SK-N-SH treated with all-trans-retinoic acid at 6 μM for 48 hours (cell line): ENCODE measurements at regions not wholly inside any gene's neighbourhood (a gene's known extent, or its start where the extent isn't known, plus 50 kb on each side); places are given as distances from the start of the nearest gene placed in this dataset.

Experiments used
- ATAC-seq: fragments of 200-7000 bp; cut with Tn5 transposase; 3 replicates; pipeline ENCODE4 v1.9.1; 2020; ENCODE audit warnings: mild to moderate bottlenecking, moderate library complexity
- ARNTL ChIP-seq: fragments of 450-650 bp; formaldehyde crosslinking; IDR thresholded peaks from 2 replicates; pipeline ENCODE4 v1.5.0; 2020; ENCODE audit warnings: low read depth, mild to moderate bottlenecking, moderate library complexity, borderline replicate concordance
- BACH2 ChIP-seq: fragments of 250-450 bp; sonication (Bioruptor Pico); IDR thresholded peaks from 2 replicates; pipeline ENCODE4 v1.9.0; 2021; ENCODE audit warnings: mild to moderate bottlenecking, borderline replicate concordance
- CSDC2 ChIP-seq: fragments of 250-450 bp; sonication (Bioruptor Pico); IDR thresholded peaks from 2 replicates; pipeline ENCODE4 v1.5.0; 2020; ENCODE audit warnings: mild to moderate bottlenecking, moderate library complexity
- ESRRG ChIP-seq: fragments of 250-450 bp; sonication (Bioruptor Pico); IDR thresholded peaks from 2 replicates; pipeline ENCODE4 v1.6.1; 2021; ENCODE audit warnings: mild to moderate bottlenecking
- GLIS3 ChIP-seq: fragments of 250-450 bp; sonication (Bioruptor Pico); IDR thresholded peaks from 2 replicates; pipeline ENCODE4 v1.5.0; 2020; ENCODE audit warnings: mild to moderate bottlenecking, moderate library complexity
- ISL1 ChIP-seq: fragments of 250-450 bp; sonication (Bioruptor Pico); IDR thresholded peaks from 2 replicates; pipeline ENCODE4 v2.1.2; 2022; ENCODE audit warnings: mild to moderate bottlenecking, moderate library complexity
- OSR1 ChIP-seq: fragments of 250-450 bp; sonication (Bioruptor Pico); IDR thresholded peaks from 2 replicates; pipeline ENCODE4 v1.8.0; 2022; ENCODE audit warnings: moderate library complexity, mild to moderate bottlenecking, inconsistent platforms
- PPARA ChIP-seq: fragments of 250-450 bp; sonication (Bioruptor Pico); IDR thresholded peaks from 2 replicates; pipeline ENCODE4 v1.5.0; 2020; ENCODE audit warnings: mild to moderate bottlenecking, borderline replicate concordance
- RARB ChIP-seq: fragments of 250-450 bp; sonication (Bioruptor Pico); IDR thresholded peaks from 2 replicates; pipeline ENCODE4 v1.8.0; 2021; ENCODE audit warnings: mild to moderate bottlenecking, moderate library complexity
- SNAI2 ChIP-seq: fragments of 250-450 bp; sonication (Bioruptor Pico); IDR thresholded peaks from 2 replicates; pipeline ENCODE4 v1.5.0; 2020; ENCODE audit warnings: mild to moderate bottlenecking, moderate library complexity
- TCF4 ChIP-seq: fragments of 250-450 bp; sonication (Bioruptor Pico); IDR thresholded peaks from 2 replicates; pipeline ENCODE4 v1.8.0; 2021; ENCODE audit warnings: mild to moderate bottlenecking, moderate library complexity, borderline replicate concordance
- TOX ChIP-seq: fragments of 250-450 bp; sonication (Bioruptor Pico); IDR thresholded peaks from 2 replicates; pipeline ENCODE4 v1.8.0; 2021; ENCODE audit warnings: mild to moderate bottlenecking, moderate library complexity, borderline replicate concordance
- ZFP3 ChIP-seq: fragments of 250-450 bp; sonication (Bioruptor Pico); IDR thresholded peaks from 2 replicates; pipeline ENCODE4 v1.5.0; 2020; ENCODE audit warnings: mild to moderate bottlenecking, moderate library complexity
- ZFP30 ChIP-seq: fragments of 450-650 bp; formaldehyde crosslinking; IDR thresholded peaks from 2 replicates; pipeline ENCODE4 v1.5.0; 2022; ENCODE audit warnings: mild to moderate bottlenecking, moderate library complexity
- ZNF565 ChIP-seq: fragments of 450-650 bp; formaldehyde crosslinking; conservative IDR thresholded peaks from 2 replicates; pipeline ENCODE4 v1.5.0; 2020; ENCODE audit warnings: low read depth, mild to moderate bottlenecking, moderate library complexity
- ZNF70 ChIP-seq: fragments of 450-650 bp; formaldehyde crosslinking; IDR thresholded peaks from 2 replicates; pipeline ENCODE4 v1.5.0; 2020; ENCODE audit warnings: mild to moderate bottlenecking, moderate library complexity
- ZNF8 ChIP-seq: fragments of 450-650 bp; formaldehyde crosslinking; IDR thresholded peaks from 2 replicates; pipeline ENCODE4 v1.5.0; 2020; ENCODE audit warnings: mild to moderate bottlenecking, moderate library complexity
- TF ChIP-seq, protein P1 (sequence below): fragments of 250-450 bp; sonication (Bioruptor Pico); IDR thresholded peaks from 2 replicates; pipeline ENCODE4 v1.5.1; 2020; ENCODE audit warnings: low read depth, mild to moderate bottlenecking, moderate library complexity
- TF ChIP-seq, protein P2 (sequence below): fragments of 250-450 bp; sonication (Bioruptor Pico); IDR thresholded peaks from 2 replicates; pipeline ENCODE4 v1.8.0; 2020; ENCODE audit warnings: mild to moderate bottlenecking, moderate library complexity, borderline replicate concordance
- TF ChIP-seq, protein P3 (sequence below): fragments of 250-450 bp; sonication (Bioruptor Pico); IDR thresholded peaks from 2 replicates; pipeline ENCODE4 v1.5.0; 2020; ENCODE audit warnings: mild to moderate bottlenecking, moderate library complexity
- TF ChIP-seq, protein P4 (sequence below): fragments of 250-450 bp; sonication (Bioruptor Pico); IDR thresholded peaks from 2 replicates; pipeline ENCODE4 v1.8.0; 2021; ENCODE audit warnings: low read depth, mild to moderate bottlenecking, moderate library complexity, borderline replicate concordance

DNA sequence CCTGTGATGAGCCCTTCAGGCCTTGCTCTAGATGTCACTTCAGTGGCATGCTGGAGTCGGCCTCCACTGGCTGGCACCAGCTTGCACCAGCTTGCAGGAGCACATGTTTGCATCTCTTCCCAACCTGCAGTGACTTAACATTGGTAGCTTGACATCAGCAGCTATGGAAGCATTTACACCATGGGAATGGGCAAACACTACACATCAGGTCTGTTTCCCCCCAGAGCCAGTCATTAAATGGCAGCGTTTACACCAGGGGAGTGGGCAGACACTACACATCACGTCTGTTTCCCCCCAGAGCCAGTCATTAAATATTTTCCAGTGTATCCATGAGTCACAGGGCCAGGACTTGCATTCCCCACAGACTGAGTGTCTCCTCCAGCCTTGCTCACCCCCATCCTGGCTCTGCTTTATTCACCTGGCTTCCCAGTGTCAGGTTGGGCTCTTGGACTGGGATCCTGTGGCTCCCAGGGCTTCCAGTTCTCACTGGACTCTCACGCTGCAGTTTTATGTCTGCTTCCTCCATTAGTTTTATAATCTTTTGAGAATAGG lies 51.6 kb upstream of the VRK1 start:
- TF ChIP-seq ZFP30 (CRISPR knock-in tag) (no peak), TCF4 (CRISPR knock-in tag) (no peak), ZNF565 (no peak), ESRRG (CRISPR knock-in tag) (no peak), ZNF70 (CRISPR knock-in tag) (no peak), ARNTL (CRISPR knock-in tag) (no peak), RARB (CRISPR knock-in tag) (no peak), ZNF8 (CRISPR knock-in tag) (no peak), SNAI2 (CRISPR knock-in tag) (no peak), OSR1 (CRISPR knock-in tag) (no peak), GLIS3 (no peak), ZFP3 (CRISPR knock-in tag) (no peak), BACH2 (CRISPR knock-in tag) (no peak), PPARA (CRISPR knock-in tag) (no peak)
- TF ChIP-seq, protein P1, sequence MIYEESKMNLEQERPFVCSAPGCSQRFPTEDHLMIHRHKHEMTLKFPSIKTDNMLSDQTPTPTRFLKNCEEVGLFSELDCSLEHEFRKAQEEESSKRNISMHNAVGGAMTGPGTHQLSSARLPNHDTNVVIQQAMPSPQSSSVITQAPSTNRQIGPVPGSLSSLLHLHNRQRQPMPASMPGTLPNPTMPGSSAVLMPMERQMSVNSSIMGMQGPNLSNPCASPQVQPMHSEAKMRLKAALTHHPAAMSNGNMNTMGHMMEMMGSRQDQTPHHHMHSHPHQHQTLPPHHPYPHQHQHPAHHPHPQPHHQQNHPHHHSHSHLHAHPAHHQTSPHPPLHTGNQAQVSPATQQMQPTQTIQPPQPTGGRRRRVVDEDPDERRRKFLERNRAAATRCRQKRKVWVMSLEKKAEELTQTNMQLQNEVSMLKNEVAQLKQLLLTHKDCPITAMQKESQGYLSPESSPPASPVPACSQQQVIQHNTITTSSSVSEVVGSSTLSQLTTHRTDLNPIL (CRISPR knock-in tag) = no peak
- TF ChIP-seq, protein P2, sequence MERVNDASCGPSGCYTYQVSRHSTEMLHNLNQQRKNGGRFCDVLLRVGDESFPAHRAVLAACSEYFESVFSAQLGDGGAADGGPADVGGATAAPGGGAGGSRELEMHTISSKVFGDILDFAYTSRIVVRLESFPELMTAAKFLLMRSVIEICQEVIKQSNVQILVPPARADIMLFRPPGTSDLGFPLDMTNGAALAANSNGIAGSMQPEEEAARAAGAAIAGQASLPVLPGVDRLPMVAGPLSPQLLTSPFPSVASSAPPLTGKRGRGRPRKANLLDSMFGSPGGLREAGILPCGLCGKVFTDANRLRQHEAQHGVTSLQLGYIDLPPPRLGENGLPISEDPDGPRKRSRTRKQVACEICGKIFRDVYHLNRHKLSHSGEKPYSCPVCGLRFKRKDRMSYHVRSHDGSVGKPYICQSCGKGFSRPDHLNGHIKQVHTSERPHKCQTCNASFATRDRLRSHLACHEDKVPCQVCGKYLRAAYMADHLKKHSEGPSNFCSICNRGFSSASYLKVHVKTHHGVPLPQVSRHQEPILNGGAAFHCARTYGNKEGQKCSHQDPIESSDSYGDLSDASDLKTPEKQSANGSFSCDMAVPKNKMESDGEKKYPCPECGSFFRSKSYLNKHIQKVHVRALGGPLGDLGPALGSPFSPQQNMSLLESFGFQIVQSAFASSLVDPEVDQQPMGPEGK = no peak
- TF ChIP-seq, protein P3, sequence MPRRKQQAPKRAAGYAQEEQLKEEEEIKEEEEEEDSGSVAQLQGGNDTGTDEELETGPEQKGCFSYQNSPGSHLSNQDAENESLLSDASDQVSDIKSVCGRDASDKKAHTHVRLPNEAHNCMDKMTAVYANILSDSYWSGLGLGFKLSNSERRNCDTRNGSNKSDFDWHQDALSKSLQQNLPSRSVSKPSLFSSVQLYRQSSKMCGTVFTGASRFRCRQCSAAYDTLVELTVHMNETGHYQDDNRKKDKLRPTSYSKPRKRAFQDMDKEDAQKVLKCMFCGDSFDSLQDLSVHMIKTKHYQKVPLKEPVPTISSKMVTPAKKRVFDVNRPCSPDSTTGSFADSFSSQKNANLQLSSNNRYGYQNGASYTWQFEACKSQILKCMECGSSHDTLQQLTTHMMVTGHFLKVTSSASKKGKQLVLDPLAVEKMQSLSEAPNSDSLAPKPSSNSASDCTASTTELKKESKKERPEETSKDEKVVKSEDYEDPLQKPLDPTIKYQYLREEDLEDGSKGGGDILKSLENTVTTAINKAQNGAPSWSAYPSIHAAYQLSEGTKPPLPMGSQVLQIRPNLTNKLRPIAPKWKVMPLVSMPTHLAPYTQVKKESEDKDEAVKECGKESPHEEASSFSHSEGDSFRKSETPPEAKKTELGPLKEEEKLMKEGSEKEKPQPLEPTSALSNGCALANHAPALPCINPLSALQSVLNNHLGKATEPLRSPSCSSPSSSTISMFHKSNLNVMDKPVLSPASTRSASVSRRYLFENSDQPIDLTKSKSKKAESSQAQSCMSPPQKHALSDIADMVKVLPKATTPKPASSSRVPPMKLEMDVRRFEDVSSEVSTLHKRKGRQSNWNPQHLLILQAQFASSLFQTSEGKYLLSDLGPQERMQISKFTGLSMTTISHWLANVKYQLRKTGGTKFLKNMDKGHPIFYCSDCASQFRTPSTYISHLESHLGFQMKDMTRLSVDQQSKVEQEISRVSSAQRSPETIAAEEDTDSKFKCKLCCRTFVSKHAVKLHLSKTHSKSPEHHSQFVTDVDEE (CRISPR knock-in tag) = no peak

DNA sequence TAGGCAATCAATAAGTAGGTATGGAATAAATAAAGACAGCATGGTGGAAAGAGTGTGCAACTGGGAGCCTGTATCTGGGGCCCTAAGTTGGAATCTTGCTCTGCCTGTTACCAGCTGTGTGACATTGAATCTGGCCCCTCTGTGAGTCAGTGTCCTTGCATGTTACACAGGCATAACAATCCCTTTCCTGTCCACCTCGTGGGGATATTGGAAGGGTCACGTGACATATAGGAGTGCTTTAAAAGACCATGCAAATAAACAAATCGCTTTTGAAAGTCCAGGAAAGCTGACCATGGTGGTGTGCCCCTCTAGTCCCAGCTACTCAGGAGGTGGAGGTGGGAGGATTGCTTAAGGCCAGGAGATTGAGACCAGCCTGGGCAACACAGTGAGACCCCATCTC lies 51.1 kb upstream of the VRK1 start:
- ATAC-seq = no peak
- TF ChIP-seq ZFP30 (CRISPR knock-in tag) (no peak), OSR1 (CRISPR knock-in tag) (no peak), PPARA (CRISPR knock-in tag) (no peak), CSDC2 (CRISPR knock-in tag) (no peak), ESRRG (CRISPR knock-in tag) (no peak), ZNF70 (CRISPR knock-in tag) (no peak), ISL1 (CRISPR knock-in tag) (no peak), ARNTL (CRISPR knock-in tag) (no peak), GLIS3 (no peak), SNAI2 (CRISPR knock-in tag) (no peak), ZFP3 (CRISPR knock-in tag) (no peak), TCF4 (CRISPR knock-in tag) (no peak), TOX (CRISPR knock-in tag) (no peak), BACH2 (CRISPR knock-in tag) (no peak)
- TF ChIP-seq, protein P2 = no peak
- TF ChIP-seq, protein P3 (CRISPR knock-in tag) = no peak
- TF ChIP-seq, protein P4, sequence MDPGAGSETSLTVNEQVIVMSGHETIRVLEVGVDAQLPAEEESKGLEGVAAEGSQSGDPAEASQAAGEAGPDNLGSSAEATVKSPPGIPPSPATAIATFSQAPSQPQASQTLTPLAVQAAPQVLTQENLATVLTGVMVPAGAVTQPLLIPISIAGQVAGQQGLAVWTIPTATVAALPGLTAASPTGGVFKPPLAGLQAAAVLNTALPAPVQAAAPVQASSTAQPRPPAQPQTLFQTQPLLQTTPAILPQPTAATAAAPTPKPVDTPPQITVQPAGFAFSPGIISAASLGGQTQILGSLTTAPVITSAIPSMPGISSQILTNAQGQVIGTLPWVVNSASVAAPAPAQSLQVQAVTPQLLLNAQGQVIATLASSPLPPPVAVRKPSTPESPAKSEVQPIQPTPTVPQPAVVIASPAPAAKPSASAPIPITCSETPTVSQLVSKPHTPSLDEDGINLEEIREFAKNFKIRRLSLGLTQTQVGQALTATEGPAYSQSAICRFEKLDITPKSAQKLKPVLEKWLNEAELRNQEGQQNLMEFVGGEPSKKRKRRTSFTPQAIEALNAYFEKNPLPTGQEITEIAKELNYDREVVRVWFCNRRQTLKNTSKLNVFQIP = no peak

More for the DNA sequence above, 51.6 kb upstream of the VRK1 start:
- no peak for ATAC-seq
